ENCODE measurements at regions not wholly inside any gene's neighbourhood (a gene's known extent, or its start where the extent isn't known, plus 50 kb on each side); places are given as distances from the start of the nearest gene placed in this dataset.

DNA sequence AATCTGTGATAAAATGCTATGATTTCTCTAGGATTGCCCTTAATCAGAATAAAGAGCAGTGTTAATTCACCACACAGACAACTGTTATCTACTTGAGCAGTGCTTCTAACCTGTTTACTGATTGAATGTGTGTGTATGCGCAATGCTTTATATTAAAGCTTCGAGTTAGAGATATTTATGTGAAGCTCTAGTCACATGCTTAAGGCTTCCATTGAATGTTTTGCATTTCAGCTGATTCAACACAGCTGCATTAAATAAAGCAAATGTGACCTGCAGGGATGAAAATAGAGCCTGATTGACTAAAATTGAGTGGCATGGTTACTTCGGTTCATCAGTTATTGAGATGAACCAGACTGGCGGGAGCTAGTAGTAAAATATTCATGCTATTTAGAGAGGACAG is 395.3 kb downstream of the JRKL start:
- Histone ChIP-seq H3K27ac (no peak overlapping the region), H3K36me3 (no peaks in the 10 kb centered on the region), H3K9me3 (no peaks in the 10 kb centered on the region), H3K4me1 (no peaks in the 10 kb centered on the region), H3K27me3 (no peaks in the 10 kb centered on the region), H3K4me3 (no peak overlapping the region)
- in situ Hi-C loops (cut with MboI; ENCODE audit: low sequenced_read_pairs in 4 of 4) = no loop called here
- DNase-seq = no peak
- intact Hi-C loops (cut with DNase I; ENCODE audit: low total_unique reads) = no loop called here
- TF ChIP-seq, protein P1, sequence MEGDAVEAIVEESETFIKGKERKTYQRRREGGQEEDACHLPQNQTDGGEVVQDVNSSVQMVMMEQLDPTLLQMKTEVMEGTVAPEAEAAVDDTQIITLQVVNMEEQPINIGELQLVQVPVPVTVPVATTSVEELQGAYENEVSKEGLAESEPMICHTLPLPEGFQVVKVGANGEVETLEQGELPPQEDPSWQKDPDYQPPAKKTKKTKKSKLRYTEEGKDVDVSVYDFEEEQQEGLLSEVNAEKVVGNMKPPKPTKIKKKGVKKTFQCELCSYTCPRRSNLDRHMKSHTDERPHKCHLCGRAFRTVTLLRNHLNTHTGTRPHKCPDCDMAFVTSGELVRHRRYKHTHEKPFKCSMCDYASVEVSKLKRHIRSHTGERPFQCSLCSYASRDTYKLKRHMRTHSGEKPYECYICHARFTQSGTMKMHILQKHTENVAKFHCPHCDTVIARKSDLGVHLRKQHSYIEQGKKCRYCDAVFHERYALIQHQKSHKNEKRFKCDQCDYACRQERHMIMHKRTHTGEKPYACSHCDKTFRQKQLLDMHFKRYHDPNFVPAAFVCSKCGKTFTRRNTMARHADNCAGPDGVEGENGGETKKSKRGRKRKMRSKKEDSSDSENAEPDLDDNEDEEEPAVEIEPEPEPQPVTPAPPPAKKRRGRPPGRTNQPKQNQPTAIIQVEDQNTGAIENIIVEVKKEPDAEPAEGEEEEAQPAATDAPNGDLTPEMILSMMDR (IDR thresholded peaks at IDR 0.05 in 4 of 5, conservative IDR thresholded peaks at IDR 0.05 in 1 of 5) = no peak
- no peak for TF ChIP-seq POLR2A (IDR thresholded peaks at IDR 0.05)
- ATAC-seq = no peak

DNA sequence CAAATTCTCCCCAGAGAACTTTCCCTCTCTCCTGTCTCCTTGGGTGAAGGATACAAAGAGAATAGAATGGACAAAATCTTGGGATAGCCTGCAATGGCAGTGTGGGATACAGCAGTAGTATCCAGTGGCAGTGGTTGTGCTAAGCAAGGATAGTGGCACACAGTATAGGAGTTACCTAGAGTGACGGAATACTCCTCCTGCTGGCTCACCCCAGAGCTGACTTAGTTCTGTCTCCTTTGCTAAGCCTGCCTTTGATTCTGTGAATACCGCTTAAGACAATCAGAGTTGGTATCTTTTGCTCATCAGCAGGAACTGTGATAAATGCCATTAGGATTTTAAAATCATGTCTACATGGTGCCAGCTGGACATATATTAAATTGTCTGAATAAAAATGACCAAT is 404.3 kb downstream of the JRKL start:
- no peak overlapping the region for H3K27ac ChIP-seq
- no peaks in the 10 kb centered on the region for H3K9me3 ChIP-seq
- no peak overlapping the region for H3K4me3 ChIP-seq
- TF ChIP-seq, protein P1 (IDR thresholded peaks at IDR 0.05 in 4 of 5, conservative IDR thresholded peaks at IDR 0.05 in 1 of 5) = no peak
- no peak for TF ChIP-seq POLR2A (IDR thresholded peaks at IDR 0.05)
- no peaks in the 10 kb centered on the region for H3K36me3 ChIP-seq
- no peaks in the 10 kb centered on the region for H3K27me3 ChIP-seq
- DNase-seq = no peak
- in situ Hi-C loops (cut with MboI; ENCODE audit: low sequenced_read_pairs in 4 of 4) (no loop called here), intact Hi-C loops (cut with DNase I; ENCODE audit: low total_unique reads) (no loop called here)
- no peak for ATAC-seq
- H3K4me1 ChIP-seq = no peaks in the 10 kb centered on the region

GRCh38 chr11:96798445-96798844 is 408.6 kb downstream of the JRKL start:
- Histone ChIP-seq H3K4me3 (no peak overlapping the region), H3K9me3 (no peaks in the 10 kb centered on the region), H3K36me3 (no peaks in the 10 kb centered on the region), H3K27ac (no peak overlapping the region), H3K27me3 (no peaks in the 10 kb centered on the region), H3K4me1 (no peaks in the 10 kb centered on the region)
- in situ Hi-C loops (cut with MboI; ENCODE audit: low sequenced_read_pairs in 4 of 4) = no loop called here
- DNase-seq (no peak), ATAC-seq (no peak)
- intact Hi-C loops (cut with DNase I; ENCODE audit: low total_unique reads) = no loop called here
- no peak for TF ChIP-seq POLR2A (IDR thresholded peaks at IDR 0.05)
- TF ChIP-seq, protein P1 (IDR thresholded peaks at IDR 0.05 in 4 of 5, conservative IDR thresholded peaks at IDR 0.05 in 1 of 5) = no peak

- Histone ChIP-seq H3K4me1 (no peaks in the 10 kb centered on the region), H3K27me3 (no peaks in the 10 kb centered on the region), H3K27ac (no peak overlapping the region), H3K36me3 (no peaks in the 10 kb centered on the region), H3K4me3 (no peak overlapping the region), H3K9me3 (no peaks in the 10 kb centered on the region)
- in situ Hi-C loops (cut with MboI; ENCODE audit: low sequenced_read_pairs in 4 of 4) = no loop called here
- intact Hi-C loops (cut with DNase I; ENCODE audit: low total_unique reads) = no loop called here
- DNase-seq = no peak
- no peak for ATAC-seq
- TF ChIP-seq, protein P1 (IDR thresholded peaks at IDR 0.05 in 4 of 5, conservative IDR thresholded peaks at IDR 0.05 in 1 of 5) = no peak
- TF ChIP-seq POLR2A (IDR thresholded peaks at IDR 0.05) = no peak
These were observed 425.4 kb downstream of the JRKL start for GRCh38 chr11:96815236-96815635.

Measured in gastrocnemius medialis (tissue), 4 donors.